B cell (primary cell): ENCODE measurements at regions not wholly inside any gene's neighbourhood (a gene's known extent, or its start where the extent isn't known, plus 50 kb on each side); places are given as distances from the start of the nearest gene placed in this dataset.

ENCODE experiments used
- ATAC-seq: fragments of 200-7000 bp; cut with Tn5 transposase; one replicate; pipeline ENCODE4 v1.10.0; 2021; ENCODE audit warnings: low read depth, mild to moderate bottlenecking, moderate number of reproducible peaks, moderate library complexity
- CTCF ChIA-PET: fragments of 350-600 bp; sonication (Branson Sonifier 250); formaldehyde crosslinking; loops from one replicate; lab custom pipeline; 2021; ENCODE audit warnings: antibody characterized with exemption, inconsistent platforms; lab: Charles Lee
- POLR2A ChIA-PET: fragments of 350-600 bp; sonication (Branson Sonifier 250); formaldehyde crosslinking; loops from one replicate; lab custom pipeline; 2021; ENCODE audit warnings: antibody characterized with exemption; lab: Charles Lee
- DNase-seq: peaks from one replicate; pipeline ENCODE4 v3.0.0; 2013
- H2AFZ ChIP-seq: 2 replicates; pipeline ENCODE4 v1.6.1; 2012; ENCODE audit warnings: mild to moderate bottlenecking, low read depth, low read length; ENCODE audit not compliant: insufficient read depth, poor library complexity, severe bottlenecking
- H3K27ac ChIP-seq, 2 donors: 1 replicate in 1 of 2; 2 replicates in 1 of 2; pipeline ENCODE4 v1.5.1; 2012 to 2013; ENCODE audit warnings: low read length in 2 of 2, mild to moderate bottlenecking in 2 of 2, moderate library complexity in 1 of 2
- H3K27me3 ChIP-seq, 4 experiments: fragments of 200-600 bp in 1 of 4; sonication (generic) in 1 of 4; replicated peaks in 1 of 4; 1 replicate in 2 of 4; 2 replicates in 2 of 4; pipeline versions ENCODE4 v1.6.1 to v1.7.0; 2013 to 2016; ENCODE audit warnings: low read length in 3 of 4, mild to moderate bottlenecking in 2 of 4, mixed read lengths in 1 of 4, moderate library complexity in 1 of 4; ENCODE audit not compliant: insufficient read depth in 4 of 4, control insufficient read depth in 3 of 4; ENCODE audit errors: control extremely low read depth in 1 of 4
- H3K36me3 ChIP-seq, 2 experiments: replicated peaks in 1 of 2; 1 replicate in 1 of 2; 2 replicates in 1 of 2; pipeline versions ENCODE4 v1.6.1 to v1.7.1; 2013; ENCODE audit warnings: low read length in 1 of 2; ENCODE audit not compliant: insufficient read depth in 2 of 2, control insufficient read depth in 1 of 2; ENCODE audit errors: control extremely low read depth in 1 of 2, extremely low read depth in 1 of 2
- H3K4me1 ChIP-seq, 2 donors: fragments of 200-600 bp in 1 of 2; sonication (generic) in 1 of 2; 1 replicate in 1 of 2; 2 replicates in 1 of 2; pipeline versions ENCODE4 v1.5.1 to v1.6.1; 2013 to 2017; ENCODE audit warnings: low read length in 2 of 2; ENCODE audit not compliant: control insufficient read depth in 2 of 2, insufficient read depth in 2 of 2
- H3K4me2 ChIP-seq: replicated peaks from 2 replicates; pipeline ENCODE3; 2012; ENCODE audit warnings: mild to moderate bottlenecking, low read depth, low read length; ENCODE audit not compliant: poor library complexity, severe bottlenecking
- H3K4me3 ChIP-seq, 5 experiments: fragments of 200-600 bp in 1 of 5; sonication (generic) in 1 of 5; 1 replicate in 3 of 5; 2 replicates in 2 of 5; pipeline versions ENCODE4 v1.5.1 to v1.7.0; 2011 to 2016; ENCODE audit warnings: low read length in 4 of 5, mild to moderate bottlenecking in 4 of 5, low read depth in 2 of 5, control low read depth in 1 of 5, moderate library complexity in 1 of 5; ENCODE audit not compliant: insufficient read depth in 1 of 5; ENCODE audit errors: control extremely low read depth in 1 of 5, extremely low read depth in 1 of 5
- H3K79me2 ChIP-seq: fragments of 200-600 bp; sonication (generic); one replicate; pipeline ENCODE4 v1.6.0; 2016; ENCODE audit warnings: low read length; ENCODE audit not compliant: control insufficient read depth, insufficient read depth
- H3K9ac ChIP-seq: fragments of 200-600 bp; sonication (generic); 2 replicates; pipeline ENCODE4 v1.6.1; 2017; ENCODE audit warnings: mild to moderate bottlenecking, low read length, moderate library complexity
- H3K9me3 ChIP-seq, 3 donors: one replicate each; pipeline versions ENCODE4 v1.6.1 to v1.7.1; 2013; ENCODE audit warnings: low read length in 2 of 3; ENCODE audit not compliant: control insufficient read depth in 2 of 3, insufficient read depth in 1 of 3; ENCODE audit errors: control extremely low read depth in 1 of 3
- H4K20me1 ChIP-seq: 2 replicates; pipeline ENCODE4 v1.6.0; 2012; ENCODE audit warnings: mild to moderate bottlenecking, low read length; ENCODE audit not compliant: insufficient read depth, control insufficient read depth, poor library complexity, severe bottlenecking
- H3K27ac Mint-ChIP-seq: one replicate; pipeline ENCODE4 v1.8.0; 2021; ENCODE audit warnings: mixed read lengths
- H3K27me3 Mint-ChIP-seq: one replicate; pipeline ENCODE4 v1.8.0; 2021; ENCODE audit warnings: mixed read lengths
- H3K4me1 Mint-ChIP-seq: one replicate; pipeline ENCODE4 v1.8.0; 2021; ENCODE audit warnings: mixed read lengths
- H3K4me3 Mint-ChIP-seq: one replicate; pipeline ENCODE4 v1.8.0; 2021; ENCODE audit warnings: mixed read lengths
- H3K9me3 Mint-ChIP-seq: one replicate; pipeline ENCODE4 v1.8.0; 2022; ENCODE audit warnings: mixed read lengths; ENCODE audit not compliant: insufficient read depth
- CTCF ChIP-seq: fragments of 200-600 bp; IDR thresholded peaks from one replicate; pipeline ENCODE4 v1.8.0; 2022; ENCODE audit warnings: antibody characterized with exemption, mild to moderate bottlenecking
- EZH2 ChIP-seq: IDR thresholded peaks from 2 replicates; pipeline ENCODE4 v1.6.1; 2012; ENCODE audit warnings: borderline replicate concordance, low read depth, mild to moderate bottlenecking, moderate library complexity, low read length; ENCODE audit not compliant: insufficient read depth, poor library complexity, severe bottlenecking
- WGBS: methylation state at CpG from one replicate; pipeline ENCODE4 v1.1.5; 2013; ENCODE audit warnings: missing lambda C conversion rate; ENCODE audit not compliant: insufficient coverage; 5-methylcytosine and 5-hydroxymethylcytosine counted together
- intact Hi-C: fragments of 100-400 bp; cut with micrococcal nuclease; formaldehyde crosslinking; loops from one replicate; pipeline ENCODE4 v1.10.0; 2022

DNA sequence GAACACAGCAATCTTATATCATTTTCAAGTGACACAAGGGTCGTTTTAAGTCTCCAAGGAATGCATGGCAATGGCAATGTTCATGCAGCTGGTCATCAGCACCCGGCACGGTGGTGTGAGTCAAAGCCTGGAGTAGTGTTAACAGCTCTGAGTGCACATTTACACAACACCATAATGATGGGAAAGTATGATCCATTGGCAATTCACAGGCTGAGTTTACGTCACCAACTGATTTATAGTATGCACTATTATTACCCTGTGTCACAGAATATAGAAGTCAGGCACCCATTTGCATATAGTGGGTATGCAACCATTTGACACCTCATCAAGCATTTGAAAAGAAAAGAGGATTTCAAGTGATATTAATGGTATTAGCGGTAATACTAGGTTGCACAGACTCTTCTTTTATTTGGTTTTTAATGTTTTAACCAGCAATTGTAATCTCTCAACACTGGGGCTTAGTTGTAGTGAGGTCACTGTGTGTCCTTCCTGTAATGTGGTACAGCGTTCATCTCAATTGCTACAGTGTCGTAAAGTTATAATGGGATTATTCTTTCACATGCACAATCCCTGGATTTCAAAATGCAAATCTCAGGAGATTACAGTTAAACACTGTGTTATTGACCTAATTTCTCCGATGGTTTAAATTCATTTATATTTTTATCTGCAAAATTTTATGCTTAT lies 113.8 kb downstream of the C3orf38 start:
- H3K9ac ChIP-seq = no peak overlapping the region
- DNase-seq = no peak
- Mint-ChIP-seq H3K4me3 (no peak overlapping the region), H3K27ac (no peak overlapping the region), H3K9me3 (no peaks in the 10 kb centered on the region), H3K27me3 (no peaks in the 10 kb centered on the region), H3K4me1 (no peaks in the 10 kb centered on the region)
- no peaks in the 10 kb centered on the region for H3K27me3 ChIP-seq
- no peak overlapping the region for H3K4me2 ChIP-seq
- POLR2A ChIA-PET = no interaction called here
- intact Hi-C loops = no loop called here
- no peaks in the 10 kb centered on the region for H3K79me2 ChIP-seq
- no peaks in the 10 kb centered on the region for H3K36me3 ChIP-seq
- no peak overlapping the region for H3K4me3 ChIP-seq
- CTCF ChIA-PET = no interaction called here
- ATAC-seq = no peak
- H3K9me3 ChIP-seq = no peaks in the 10 kb centered on the region
- H3K4me1 ChIP-seq = no peaks in the 10 kb centered on the region
- TF ChIP-seq CTCF = no peak
- no peak for TF ChIP-seq EZH2
- no peaks in the 10 kb centered on the region for H4K20me1 ChIP-seq
- 20% methylated on average over 1 of the region's 8 CpGs for WGBS
- H2AFZ ChIP-seq = no peak overlapping the region
- no peak overlapping the region for H3K27ac ChIP-seq

DNA sequence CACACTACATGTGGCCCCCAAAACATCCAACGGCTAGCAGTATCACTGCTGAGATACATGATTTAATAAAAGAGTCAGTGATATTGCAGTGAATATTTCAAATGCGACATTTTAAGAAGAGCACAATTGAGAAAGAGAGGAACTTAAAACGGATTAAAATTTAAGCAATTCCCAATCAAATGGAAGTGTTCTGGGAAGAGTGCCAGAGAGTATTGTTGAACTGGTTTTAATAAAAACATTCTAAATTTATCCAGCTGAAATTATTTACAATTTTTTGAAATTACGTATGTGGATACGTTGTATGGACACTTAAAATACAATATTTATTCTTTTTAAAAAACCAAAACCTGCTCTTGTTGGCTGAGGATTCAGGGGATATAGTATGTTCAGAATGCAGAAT lies 117.7 kb downstream of the C3orf38 start:
- Histone ChIP-seq H3K9me3 (no peaks in the 10 kb centered on the region), H3K4me1 (no peaks in the 10 kb centered on the region), H2AFZ (no peak overlapping the region), H3K36me3 (no peaks in the 10 kb centered on the region), H3K27me3 (no peaks in the 10 kb centered on the region), H3K27ac (no peak overlapping the region), H3K4me3 (no peak overlapping the region), H3K4me2 (no peak overlapping the region), H3K79me2 (no peaks in the 10 kb centered on the region), H4K20me1 (no peaks in the 10 kb centered on the region), H3K9ac (no peak overlapping the region)
- ATAC-seq = no peak
- Mint-ChIP-seq H3K27me3 (no peaks in the 10 kb centered on the region), H3K9me3 (no peaks in the 10 kb centered on the region), H3K27ac (no peak overlapping the region), H3K4me1 (no peaks in the 10 kb centered on the region), H3K4me3 (no peak overlapping the region)
- 100% methylated on average over 1 of the region's 5 CpGs for WGBS
- no peak for DNase-seq
- intact Hi-C loops = no loop called here
- TF ChIP-seq EZH2 = no peak
- no peak for TF ChIP-seq CTCF
- ChIA-PET POLR2A (interaction anchor here (0.6 kb wide), 1 partner anchor 190 kb away, joined by 9 read pairs; no protein-coding TSS in a partner anchor), CTCF (no interaction called here)
